ENCODE measurements at regions not wholly inside any gene's neighbourhood (a gene's known extent, or its start where the extent isn't known, plus 50 kb on each side); places are given as distances from the start of the nearest gene placed in this dataset.

GRCh38 chr6:122276637-122277036 is 122.8 kb upstream of the HSF2 start:
- TF ChIP-seq POLR2A (IDR thresholded peaks at IDR 0.05) = no peak
- TF ChIP-seq CTCF (IDR thresholded peaks at IDR 0.05) = no peak

All from transverse colon (tissue), 3 donors.